Sigmoid colon (tissue), 4 donors: ENCODE measurements at regions not wholly inside any gene's neighbourhood (a gene's known extent, or its start where the extent isn't known, plus 50 kb on each side); places are given as distances from the start of the nearest gene placed in this dataset.
"Not testable (repeated sequence)": the region's sequence is repeated elsewhere in the genome, so short reads cannot be mapped to it uniquely, and the experiment has no call there.

Source experiments
- CTCF ChIP-seq, 4 experiments: fragments of 450-650 bp in 3 of 4; fragments of 200-600 bp in 1 of 4; IDR thresholded peaks; one replicate each; pipeline ENCODE4 v1.5.1; 2016 to 2019; ENCODE audit warnings: antibody characterized with exemption in 4 of 4, mild to moderate bottlenecking in 3 of 4, moderate library complexity in 2 of 4
- POLR2A ChIP-seq, 2 donors: fragments of 450-650 bp; IDR thresholded peaks; one replicate each; pipeline ENCODE4 v1.6.1; 2016; ENCODE audit warnings: antibody characterized with exemption in 2 of 2, mild to moderate bottlenecking in 2 of 2, moderate library complexity in 2 of 2
- POLR2AphosphoS5 ChIP-seq, 4 donors: sonication (generic); formaldehyde crosslinking; IDR thresholded peaks; one replicate each; pipeline ENCODE4 v1.6.1; 2017; ENCODE audit warnings: antibody characterized with exemption in 4 of 4

DNA sequence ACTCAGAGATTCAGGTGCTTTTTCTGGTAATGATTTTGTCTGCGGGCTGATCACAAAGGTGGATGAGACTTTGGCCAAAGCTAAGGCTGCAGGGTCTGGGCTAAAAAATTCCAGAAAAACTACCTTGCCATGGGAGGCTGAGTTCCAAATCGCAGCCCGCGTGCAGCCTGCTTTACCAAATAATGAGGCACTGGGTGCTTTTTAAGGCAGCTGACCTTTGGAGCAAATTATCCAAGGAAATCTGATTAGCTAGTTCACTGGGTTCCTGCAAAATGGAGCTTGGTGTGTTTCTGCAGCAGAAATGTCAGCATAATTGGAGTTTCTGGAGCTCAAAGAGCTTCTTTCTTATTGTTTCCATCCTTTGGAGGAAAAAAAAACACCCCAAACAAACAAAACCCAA lies 156.6 kb downstream of the NPIPA7 start:
- not testable (repeated sequence) for TF ChIP-seq CTCF, POLR2A, POLR2AphosphoS5 (IDR thresholded peaks at IDR 0.05)
